MM.1S (cell line): ENCODE measurements at regions not wholly inside any gene's neighbourhood (a gene's known extent, or its start where the extent isn't known, plus 50 kb on each side); places are given as distances from the start of the nearest gene placed in this dataset.
"Not testable (repeated sequence)": the region's sequence is repeated elsewhere in the genome, so short reads cannot be mapped to it uniquely, and the experiment has no call there.

Source experiments
- DNase-seq: peaks from one replicate; pipeline ENCODE4 v3.0.0-alpha.2; 2015
- H2AFZ ChIP-seq: fragments of 300-600 bp; sonication (generic); 2 replicates; pipeline ENCODE4 v1.6.0; 2016; ENCODE audit warnings: antibody characterized with exemption, low read length
- H3F3A ChIP-seq: fragments of 300-600 bp; sonication (generic); 2 replicates; pipeline ENCODE4 v1.6.1; 2016; ENCODE audit warnings: mild to moderate bottlenecking, antibody characterized with exemption, low read length, moderate library complexity, mixed read lengths; ENCODE audit not compliant: insufficient read depth
- H3K27ac ChIP-seq: fragments of 300-600 bp; sonication (generic); 2 replicates; pipeline ENCODE4 v1.5.1; 2016; ENCODE audit warnings: mild to moderate bottlenecking, low read length
- H3K27me3 ChIP-seq: fragments of 300-600 bp; sonication (generic); replicated peaks from 2 replicates; pipeline ENCODE4 v1.6.0; 2016; ENCODE audit warnings: low read length; ENCODE audit not compliant: insufficient read depth
- H3K36me3 ChIP-seq: fragments of 300-600 bp; sonication (generic); replicated peaks from 2 replicates; pipeline ENCODE4 v1.6.1; 2016; ENCODE audit warnings: mild to moderate bottlenecking, low read length, mixed read lengths; ENCODE audit not compliant: insufficient read depth
- H3K4me1 ChIP-seq: fragments of 300-600 bp; sonication (generic); 2 replicates; pipeline ENCODE4 v1.6.1; 2016; ENCODE audit warnings: low read length, mixed read lengths
- H3K4me2 ChIP-seq: fragments of 300-600 bp; sonication (generic); 2 replicates; pipeline ENCODE4 v1.6.0; 2016; ENCODE audit warnings: low read depth, low read length
- H3K4me3 ChIP-seq: fragments of 300-600 bp; sonication (generic); 2 replicates; pipeline ENCODE4 v1.5.1; 2016; ENCODE audit warnings: low read length, mixed read lengths
- H3K79me2 ChIP-seq: fragments of 300-600 bp; sonication (generic); 2 replicates; pipeline ENCODE4 v1.6.1; 2016; ENCODE audit warnings: mixed run types, low read length, mixed read lengths
- H3K9ac ChIP-seq: fragments of 300-600 bp; sonication (generic); 2 replicates; pipeline ENCODE4 v1.6.1; 2016; ENCODE audit warnings: low read length, mixed read lengths
- H3K9me2 ChIP-seq: fragments of 300-600 bp; sonication (generic); replicated peaks from 2 replicates; pipeline ENCODE4 v1.6.1; 2016; ENCODE audit warnings: mild to moderate bottlenecking, low read length, mixed read lengths; ENCODE audit not compliant: insufficient read depth
- H3K9me3 ChIP-seq: fragments of 300-600 bp; sonication (generic); replicated peaks from 2 replicates; pipeline ENCODE4 v1.6.1; 2016; ENCODE audit warnings: mild to moderate bottlenecking, low read length, mixed read lengths; ENCODE audit not compliant: insufficient read depth
- H4K20me1 ChIP-seq: fragments of 300-600 bp; sonication (generic); 2 replicates; pipeline ENCODE4 v1.6.1; 2016; ENCODE audit warnings: mild to moderate bottlenecking, low read length, moderate library complexity, mixed read lengths; ENCODE audit not compliant: insufficient read depth
- CTCF ChIP-seq: fragments of 300-600 bp; sonication (generic); IDR thresholded peaks from 2 replicates; pipeline ENCODE4 v1.5.1; 2016; ENCODE audit warnings: antibody characterized with exemption, low read length, mixed read lengths
- EZH2 ChIP-seq: fragments of 300-600 bp; sonication (generic); optimal IDR thresholded peaks from 2 replicates; pipeline ENCODE3; 2017; ENCODE audit warnings: low read depth, mild to moderate bottlenecking, antibody characterized with exemption, low read length, mixed read lengths
- EZH2phosphoT487 ChIP-seq: fragments of 300-600 bp; sonication (generic); IDR thresholded peaks from 2 replicates; pipeline ENCODE4 v1.6.1; 2018; ENCODE audit warnings: antibody characterized with exemption, low read length

- Histone ChIP-seq H3K9me3 (no peaks in the 10 kb centered on the region), H3K4me2 (no peak overlapping the region), H3K9me2 (no peaks in the 10 kb centered on the region), H3K4me1 (no peaks in the 10 kb centered on the region), H3K27me3 (no peaks in the 10 kb centered on the region), H2AFZ (no peak overlapping the region), H3F3A (no peaks in the 10 kb centered on the region), H4K20me1 (no peaks in the 10 kb centered on the region), H3K9ac (no peak overlapping the region), H3K4me3 (no peak overlapping the region), H3K79me2 (no peaks in the 10 kb centered on the region), H3K27ac (no peak overlapping the region), H3K36me3 (no peaks in the 10 kb centered on the region)
- no peak for DNase-seq
- TF ChIP-seq CTCF (no peak), EZH2 (no peak), EZH2phosphoT487 (no peak)
Observed at GRCh38 chr7:131826960-131827359, 270.5 kb upstream of the PODXL start.

GRCh38 chr7:131823961-131824440 is 267.6 kb upstream of the PODXL start:
- H3K27ac ChIP-seq, H2AFZ ChIP-seq, H3K9me2 ChIP-seq, H4K20me1 ChIP-seq, H3K27me3 ChIP-seq, H3K9me3 ChIP-seq, H3K4me3 ChIP-seq, H3K4me2 ChIP-seq, H3K36me3 ChIP-seq, H3K4me1 ChIP-seq, H3F3A ChIP-seq, H3K9ac ChIP-seq, DNase-seq, H3K79me2 ChIP-seq: not testable (repeated sequence)

- no peak for DNase-seq
- no peaks in the 10 kb centered on the region for H3K27me3 ChIP-seq
- TF ChIP-seq EZH2 = no peak
- TF ChIP-seq EZH2phosphoT487 = no peak
- TF ChIP-seq CTCF = no peak
Observed at GRCh38 chr7:131819891-131820290, 263.5 kb upstream of the PODXL start.

GRCh38 chr7:131816391-131817007 is 260.1 kb upstream of the PODXL start:
- H3K4me2 ChIP-seq = no peak overlapping the region
- H3K36me3 ChIP-seq = no peaks in the 10 kb centered on the region
- H2AFZ ChIP-seq = no peak overlapping the region
- no peak overlapping the region for H3K27ac ChIP-seq
- no peaks in the 10 kb centered on the region for H3K9me2 ChIP-seq
- H3K9me3 ChIP-seq = no peaks in the 10 kb centered on the region
- no peaks in the 10 kb centered on the region for H3K27me3 ChIP-seq
- no peaks in the 10 kb centered on the region for H3K79me2 ChIP-seq
- TF ChIP-seq EZH2phosphoT487 (no peak), CTCF (no peak), EZH2 (no peak)
- H3K4me1 ChIP-seq = no peaks in the 10 kb centered on the region
- no peak for DNase-seq
- no peak overlapping the region for H3K4me3 ChIP-seq
- H4K20me1 ChIP-seq = no peaks in the 10 kb centered on the region
- H3F3A ChIP-seq = no peaks in the 10 kb centered on the region
- H3K9ac ChIP-seq = no peak overlapping the region

More at GRCh38 chr7:131819891-131820290, 263.5 kb upstream of the PODXL start:
- no peak overlapping the region for H3K9ac ChIP-seq
- H3K4me1 ChIP-seq = no peaks in the 10 kb centered on the region
- no peak overlapping the region for H2AFZ ChIP-seq
- no peaks in the 10 kb centered on the region for H3K9me3 ChIP-seq
- H3K4me2 ChIP-seq = no peak overlapping the region
- no peaks in the 10 kb centered on the region for H3K79me2 ChIP-seq
- H3K4me3 ChIP-seq = no peak overlapping the region
- no peaks in the 10 kb centered on the region for H3K36me3 ChIP-seq
- no peaks in the 10 kb centered on the region for H3K9me2 ChIP-seq
- H4K20me1 ChIP-seq = no peaks in the 10 kb centered on the region
- no peak overlapping the region for H3K27ac ChIP-seq
- H3F3A ChIP-seq = no peaks in the 10 kb centered on the region
